Trophoblast cell (in vitro differentiated cells and primary cell): ENCODE measurements at regions not wholly inside any gene's neighbourhood (a gene's known extent, or its start where the extent isn't known, plus 50 kb on each side); places are given as distances from the start of the nearest gene placed in this dataset.

ENCODE experiments used
- DNase-seq, 2 donors: peaks; one replicate each; pipeline ENCODE4 v3.0.0-alpha.2; 2016
- H2AFZ ChIP-seq: 2 replicates; pipeline ENCODE4 v1.6.1; 2013; ENCODE audit warnings: low read length, moderate library complexity, mild to moderate bottlenecking; ENCODE audit not compliant: insufficient read depth, poor library complexity
- H2AK5ac ChIP-seq: 2 replicates; pipeline ENCODE4 v1.6.1; 2013; ENCODE audit warnings: mild to moderate bottlenecking, low read length
- H2BK120ac ChIP-seq: 2 replicates; pipeline ENCODE4 v1.6.1; 2013; ENCODE audit warnings: low read length, mild to moderate bottlenecking, moderate library complexity; ENCODE audit not compliant: insufficient read depth, poor library complexity
- H2BK12ac ChIP-seq: 2 replicates; pipeline ENCODE4 v1.6.1; 2013; ENCODE audit warnings: mild to moderate bottlenecking, low read length, moderate library complexity
- H2BK5ac ChIP-seq: 2 replicates; pipeline ENCODE4 v1.6.1; 2013; ENCODE audit warnings: low read length, low read depth, moderate library complexity, mild to moderate bottlenecking; ENCODE audit not compliant: poor library complexity
- H3K14ac ChIP-seq: 2 replicates; pipeline ENCODE4 v1.6.1; 2013; ENCODE audit warnings: mild to moderate bottlenecking, low read length
- H3K18ac ChIP-seq: 2 replicates; pipeline ENCODE4 v1.6.1; 2013; ENCODE audit warnings: mild to moderate bottlenecking, low read length
- H3K23ac ChIP-seq: 2 replicates; pipeline ENCODE4 v1.6.1; 2013; ENCODE audit warnings: low read length
- H3K27ac ChIP-seq: 2 replicates; pipeline ENCODE4 v1.5.1; 2013; ENCODE audit warnings: low read depth, mild to moderate bottlenecking, inconsistent platforms, low read length, moderate library complexity
- H3K27me3 ChIP-seq: 2 replicates; pipeline ENCODE4 v1.6.1; 2013; ENCODE audit warnings: inconsistent platforms, mild to moderate bottlenecking, low read length, moderate library complexity; ENCODE audit not compliant: insufficient read depth
- H3K36me3 ChIP-seq, 2 experiments: 1 replicate in 1 of 2; 2 replicates in 1 of 2; pipeline ENCODE4 v1.6.1; 2013; ENCODE audit warnings: low read length in 2 of 2, mild to moderate bottlenecking in 2 of 2, moderate library complexity in 1 of 2; ENCODE audit not compliant: insufficient read depth in 2 of 2, control insufficient read depth in 1 of 2
- H3K4ac ChIP-seq: 2 replicates; pipeline ENCODE4 v1.6.1; 2013; ENCODE audit warnings: low read depth, mild to moderate bottlenecking, low read length, moderate library complexity
- H3K4me1 ChIP-seq, 2 experiments: 1 replicate in 1 of 2; 2 replicates in 1 of 2; pipeline ENCODE4 v1.6.1; 2013; ENCODE audit warnings: low read length in 2 of 2, mild to moderate bottlenecking in 2 of 2, moderate library complexity in 1 of 2; ENCODE audit not compliant: insufficient read depth in 2 of 2, control insufficient read depth in 1 of 2
- H3K4me2 ChIP-seq: 2 replicates; pipeline ENCODE4 v1.6.1; 2013; ENCODE audit warnings: inconsistent platforms, mild to moderate bottlenecking, low read length, moderate library complexity
- H3K4me3 ChIP-seq: 2 replicates; pipeline ENCODE4 v1.5.1; 2013; ENCODE audit warnings: mild to moderate bottlenecking, low read depth, low read length, inconsistent platforms
- H3K79me1 ChIP-seq: one replicate; pipeline ENCODE4 v1.6.1; 2013; ENCODE audit warnings: low read length
- H3K79me2 ChIP-seq: 2 replicates; pipeline ENCODE4 v1.6.1; 2013; ENCODE audit warnings: low read length, mild to moderate bottlenecking; ENCODE audit not compliant: control insufficient read depth, insufficient read depth, poor library complexity
- H3K9ac ChIP-seq: 2 replicates; pipeline ENCODE4 v1.6.1; 2013; ENCODE audit warnings: mild to moderate bottlenecking, low read length
- H3K9me3 ChIP-seq: 2 replicates; pipeline ENCODE4 v1.6.1; 2013; ENCODE audit warnings: low read depth, mild to moderate bottlenecking, control low read depth, inconsistent platforms, low read length; ENCODE audit not compliant: insufficient read depth
- H4K12ac ChIP-seq: 2 replicates; pipeline ENCODE4 v1.6.1; 2013; ENCODE audit warnings: low read depth, mild to moderate bottlenecking, low read length, moderate library complexity
- H4K8ac ChIP-seq: 2 replicates; pipeline ENCODE4 v1.6.1; 2013; ENCODE audit warnings: low read depth, mild to moderate bottlenecking, low read length, moderate library complexity
- H4K91ac ChIP-seq: one replicate; pipeline ENCODE4 v1.6.1; 2013; ENCODE audit warnings: low read depth, mild to moderate bottlenecking, low read length, moderate library complexity
- WGBS: extraction: QIAGEN DNeasy Blood & Tissue Kit; methylation state at CpG from one replicate; pipeline ENCODE4 v1.1.7; 2013; ENCODE audit warnings: missing lambda C conversion rate; ENCODE audit not compliant: insufficient read length, insufficient coverage; ENCODE audit errors: extremely low coverage; 5-methylcytosine and 5-hydroxymethylcytosine counted together

- H2BK120ac ChIP-seq = no peak overlapping the region
- no peaks in the 10 kb centered on the region for H3K79me2 ChIP-seq
- H3K18ac ChIP-seq = no peak overlapping the region
- no peak overlapping the region for H3K9ac ChIP-seq
- H3K27ac ChIP-seq = no peak overlapping the region
- no peaks in the 10 kb centered on the region for H3K4me1 ChIP-seq
- H3K4ac ChIP-seq = no peak overlapping the region
- no peak overlapping the region for H2BK12ac ChIP-seq
- no peak overlapping the region for H2BK5ac ChIP-seq
- no peak overlapping the region for H2AK5ac ChIP-seq
- H4K12ac ChIP-seq = no peak overlapping the region
- H4K91ac ChIP-seq = no peak overlapping the region
- no peak overlapping the region for H2AFZ ChIP-seq
- H3K27me3 ChIP-seq = no peaks in the 10 kb centered on the region
- no peak overlapping the region for H3K4me3 ChIP-seq
- H4K8ac ChIP-seq = no peak overlapping the region
- H3K14ac ChIP-seq = no peak overlapping the region
- no peaks in the 10 kb centered on the region for H3K9me3 ChIP-seq
- DNase-seq = no peak
- no peak overlapping the region for H3K4me2 ChIP-seq
- no peak overlapping the region for H3K23ac ChIP-seq
- no peaks in the 10 kb centered on the region for H3K79me1 ChIP-seq
- no peaks in the 10 kb centered on the region for H3K36me3 ChIP-seq
These were observed 53.5 kb upstream of the CHODL start for GRCh38 chr21:18191139-18191538.

- H3K79me2 ChIP-seq = no peaks in the 10 kb centered on the region
- H3K18ac ChIP-seq = no peak overlapping the region
- H3K23ac ChIP-seq = no peak overlapping the region
- H3K27ac ChIP-seq = no peak overlapping the region
- H3K9me3 ChIP-seq = no peaks in the 10 kb centered on the region
- no peak overlapping the region for H3K14ac ChIP-seq
- H4K8ac ChIP-seq = no peak overlapping the region
- H4K12ac ChIP-seq = no peak overlapping the region
- H3K9ac ChIP-seq = no peak overlapping the region
- H3K27me3 ChIP-seq = no peaks in the 10 kb centered on the region
- no peak for DNase-seq
- no peaks in the 10 kb centered on the region for H3K36me3 ChIP-seq
- H3K4me2 ChIP-seq = no peak overlapping the region
- H3K4me1 ChIP-seq = no peaks in the 10 kb centered on the region
- no peak overlapping the region for H2AFZ ChIP-seq
- no peak overlapping the region for H4K91ac ChIP-seq
- no peak overlapping the region for H2AK5ac ChIP-seq
- no peak overlapping the region for H2BK12ac ChIP-seq
- H3K4me3 ChIP-seq = no peak overlapping the region
- H3K79me1 ChIP-seq = no peaks in the 10 kb centered on the region
- H3K4ac ChIP-seq = no peak overlapping the region
- no peak overlapping the region for H2BK120ac ChIP-seq
- H2BK5ac ChIP-seq = no peak overlapping the region
These were observed 66.1 kb upstream of the CHODL start for GRCh38 chr21:18178509-18178908.

GRCh38 chr21:18174370-18174769, 70.3 kb upstream of the CHODL start:
- Histone ChIP-seq H2BK120ac (no peak overlapping the region), H4K12ac (no peak overlapping the region), H3K27me3 (no peaks in the 10 kb centered on the region), H3K4me2 (no peak overlapping the region), H3K18ac (no peak overlapping the region), H3K9ac (no peak overlapping the region), H4K91ac (no peak overlapping the region), H3K27ac (no peak overlapping the region), H3K79me2 (no peaks in the 10 kb centered on the region), H2BK12ac (no peak overlapping the region), H3K79me1 (no peaks in the 10 kb centered on the region), H3K9me3 (no peaks in the 10 kb centered on the region), H3K4ac (no peak overlapping the region), H2AFZ (no peak overlapping the region), H2BK5ac (no peak overlapping the region), H4K8ac (no peak overlapping the region), H2AK5ac (no peak overlapping the region), H3K14ac (no peak overlapping the region), H3K36me3 (no peaks in the 10 kb centered on the region), H3K4me3 (no peak overlapping the region), H3K4me1 (no peaks in the 10 kb centered on the region), H3K23ac (no peak overlapping the region)
- no peak for DNase-seq

GRCh38 chr21:18170829-18171228, 73.8 kb upstream of the CHODL start:
- H3K4me1 ChIP-seq = no peaks in the 10 kb centered on the region
- H3K27me3 ChIP-seq = no peaks in the 10 kb centered on the region
- H3K18ac ChIP-seq = no peak overlapping the region
- no peak overlapping the region for H2BK12ac ChIP-seq
- no peak for DNase-seq
- H2AK5ac ChIP-seq = no peak overlapping the region
- no peak overlapping the region for H4K12ac ChIP-seq
- no peak overlapping the region for H4K91ac ChIP-seq
- H3K4me2 ChIP-seq = no peak overlapping the region
- no peak overlapping the region for H4K8ac ChIP-seq
- H3K4ac ChIP-seq = no peak overlapping the region
- no peaks in the 10 kb centered on the region for H3K79me1 ChIP-seq
- H3K79me2 ChIP-seq = no peaks in the 10 kb centered on the region
- H3K9me3 ChIP-seq = no peaks in the 10 kb centered on the region
- no peak overlapping the region for H3K27ac ChIP-seq
- no CpG with 5 or more reads among the region's 2 CpGs for WGBS
- H3K14ac ChIP-seq = no peak overlapping the region
- H3K4me3 ChIP-seq = no peak overlapping the region
- H2AFZ ChIP-seq = no peak overlapping the region
- no peak overlapping the region for H3K9ac ChIP-seq
- no peak overlapping the region for H2BK5ac ChIP-seq
- no peak overlapping the region for H2BK120ac ChIP-seq
- no peak overlapping the region for H3K23ac ChIP-seq
- H3K36me3 ChIP-seq = no peaks in the 10 kb centered on the region

- H4K91ac ChIP-seq = no peak overlapping the region
- H3K4ac ChIP-seq = no peak overlapping the region
- H3K9ac ChIP-seq = no peak overlapping the region
- no peaks in the 10 kb centered on the region for H3K36me3 ChIP-seq
- H2BK120ac ChIP-seq = no peak overlapping the region
- H2BK5ac ChIP-seq = no peak overlapping the region
- no peak overlapping the region for H2AFZ ChIP-seq
- no peak overlapping the region for H2BK12ac ChIP-seq
- no peak overlapping the region for H3K27ac ChIP-seq
- H4K8ac ChIP-seq = no peak overlapping the region
- H3K9me3 ChIP-seq = no peaks in the 10 kb centered on the region
- WGBS = no CpG with 5 or more reads among the region's 2 CpGs
- H3K23ac ChIP-seq = no peak overlapping the region
- no peak overlapping the region for H3K14ac ChIP-seq
- H3K79me1 ChIP-seq = no peaks in the 10 kb centered on the region
- H3K18ac ChIP-seq = no peak overlapping the region
- no peak overlapping the region for H3K4me3 ChIP-seq
- no peak for DNase-seq
- H3K27me3 ChIP-seq = no peaks in the 10 kb centered on the region
- no peaks in the 10 kb centered on the region for H3K4me1 ChIP-seq
- H2AK5ac ChIP-seq = no peak overlapping the region
- no peaks in the 10 kb centered on the region for H3K79me2 ChIP-seq
- H4K12ac ChIP-seq = no peak overlapping the region
- no peak overlapping the region for H3K4me2 ChIP-seq
These were observed 74.4 kb upstream of the CHODL start for GRCh38 chr21:18170221-18170620.
